ENCODE measurements at regions not wholly inside any gene's neighbourhood (a gene's known extent, or its start where the extent isn't known, plus 50 kb on each side); places are given as distances from the start of the nearest gene placed in this dataset.
A peak's percentile ranks its signal among the peaks of the same experiment; 100 is the strongest.

- no peak for DNase-seq (ENCODE audit: low spot score)
- Histone ChIP-seq H3K9me3 (no peaks in the 10 kb centered on the region), H3K27me3 (replicated peaks; ENCODE audit: insufficient read depth) (no peaks in the 10 kb centered on the region), H3K4me3 (no peak overlapping the region), H3K27ac (no peak overlapping the region), H3K4me1 (ENCODE audit: control insufficient read depth in 1 of 2, low read depth in 2 of 2) (no peaks in the 10 kb centered on the region), H3K36me3 (no peaks in the 10 kb centered on the region)
- no peak for ATAC-seq (ENCODE audit: insufficient number of reproducible peaks, low FRiP score, low read depth)
- TF ChIP-seq CTCF (IDR thresholded peaks at IDR 0.05) = no peak
Observed at GRCh38 chr4:156173486-156173885, 219.8 kb upstream of the CTSO start.

GRCh38 chr4:156169861-156170260 lies 216.2 kb upstream of the CTSO start:
- no peak overlapping the region for H3K27ac ChIP-seq
- no peak for ATAC-seq (ENCODE audit: insufficient number of reproducible peaks, low FRiP score, low read depth)

GRCh38 chr4:156169011-156169410 lies 215.3 kb upstream of the CTSO start:
- H3K27me3 ChIP-seq (replicated peaks; ENCODE audit: insufficient read depth) = no peaks in the 10 kb centered on the region
- ATAC-seq (ENCODE audit: insufficient number of reproducible peaks, low FRiP score, low read depth) (no peak), DNase-seq (ENCODE audit: low spot score) (no peak)
- no peaks in the 10 kb centered on the region for H3K36me3 ChIP-seq
- H3K4me3 ChIP-seq = no peak overlapping the region
- TF ChIP-seq CTCF (IDR thresholded peaks at IDR 0.05) = peak; percentile 34
- H3K27ac ChIP-seq = no peak overlapping the region
- H3K9me3 ChIP-seq = no peaks in the 10 kb centered on the region
- no peaks in the 10 kb centered on the region for H3K4me1 ChIP-seq (ENCODE audit: control insufficient read depth in 1 of 2, low read depth in 2 of 2)

More at GRCh38 chr4:156169861-156170260, 216.2 kb upstream of the CTSO start:
- Histone ChIP-seq H3K9me3 (no peaks in the 10 kb centered on the region), H3K4me1 (ENCODE audit: control insufficient read depth in 1 of 2, low read depth in 2 of 2) (no peaks in the 10 kb centered on the region), H3K36me3 (no peaks in the 10 kb centered on the region), H3K4me3 (no peak overlapping the region), H3K27me3 (replicated peaks; ENCODE audit: insufficient read depth) (no peaks in the 10 kb centered on the region)
- DNase-seq (ENCODE audit: low spot score) = no peak
- TF ChIP-seq CTCF (IDR thresholded peaks at IDR 0.05) = no peak

- no peak for TF ChIP-seq CTCF (IDR thresholded peaks at IDR 0.05)
- ATAC-seq (ENCODE audit: insufficient number of reproducible peaks, low FRiP score, low read depth) = no peak
Observed at GRCh38 chr4:156168288-156168687, 214.6 kb upstream of the CTSO start.

GRCh38 chr4:156158747-156159146 lies 205.1 kb upstream of the CTSO start:
- no peaks in the 10 kb centered on the region for H3K9me3 ChIP-seq
- H3K27ac ChIP-seq = no peak overlapping the region
- TF ChIP-seq CTCF (IDR thresholded peaks at IDR 0.05) = no peak
- DNase-seq (ENCODE audit: low spot score) = no peak
- no peak overlapping the region for H3K4me3 ChIP-seq
- no peak for ATAC-seq (ENCODE audit: insufficient number of reproducible peaks, low FRiP score, low read depth)
- H3K36me3 ChIP-seq = no peaks in the 10 kb centered on the region
- no peaks in the 10 kb centered on the region for H3K27me3 ChIP-seq (replicated peaks; ENCODE audit: insufficient read depth)
- H3K4me1 ChIP-seq (ENCODE audit: control insufficient read depth in 1 of 2, low read depth in 2 of 2) = no peaks in the 10 kb centered on the region

More at GRCh38 chr4:156168288-156168687, 214.6 kb upstream of the CTSO start:
- Histone ChIP-seq H3K36me3 (no peaks in the 10 kb centered on the region), H3K9me3 (no peaks in the 10 kb centered on the region), H3K27ac (no peak overlapping the region), H3K4me1 (ENCODE audit: control insufficient read depth in 1 of 2, low read depth in 2 of 2) (no peaks in the 10 kb centered on the region), H3K4me3 (no peak overlapping the region), H3K27me3 (replicated peaks; ENCODE audit: insufficient read depth) (no peaks in the 10 kb centered on the region)
- DNase-seq (ENCODE audit: low spot score) = no peak

All from thoracic aorta (tissue), 2 donors.